Activated B cell treated with CpG ODN at 0.5 μM for 24 hours (primary cell): ENCODE measurements at regions not wholly inside any gene's neighbourhood (a gene's known extent, or its start where the extent isn't known, plus 50 kb on each side); places are given as distances from the start of the nearest gene placed in this dataset.
"Not testable (repeated sequence)": the region's sequence is repeated elsewhere in the genome, so short reads cannot be mapped to it uniquely, and the experiment has no call there.

Experiments used
- ATAC-seq: fragments of 200-7000 bp; cut with Tn5 transposase; one replicate; pipeline ENCODE4 v1.10.0; 2021; ENCODE audit warnings: low read depth, mild to moderate bottlenecking, moderate library complexity
- CTCF ChIA-PET: fragments of 350-600 bp; sonication (Branson Sonifier 250); formaldehyde crosslinking; loops from one replicate; lab custom pipeline; 2021; ENCODE audit warnings: antibody characterized with exemption; lab: Charles Lee
- POLR2A ChIA-PET: fragments of 350-600 bp; sonication (Branson Sonifier 250); formaldehyde crosslinking; loops from one replicate; lab custom pipeline; 2021; ENCODE audit warnings: antibody characterized with exemption; lab: Charles Lee
- DNase-seq: peaks from one replicate; pipeline ENCODE4 v3.0.0; 2022
- H3K27ac Mint-ChIP-seq: one replicate; pipeline ENCODE4 v1.8.0; 2020; ENCODE audit warnings: mixed read lengths
- H3K27me3 Mint-ChIP-seq: one replicate; pipeline ENCODE4 v1.8.0; 2021; ENCODE audit warnings: mixed read lengths
- H3K36me3 Mint-ChIP-seq: one replicate; pipeline ENCODE4 v1.8.0; 2021; ENCODE audit warnings: low read depth, mixed read lengths
- H3K4me1 Mint-ChIP-seq: one replicate; pipeline ENCODE4 v1.8.0; 2021; ENCODE audit warnings: mixed read lengths
- H3K4me3 Mint-ChIP-seq: one replicate; pipeline ENCODE4 v1.8.0; 2020; ENCODE audit warnings: mild to moderate bottlenecking, mixed read lengths
- H3K9me3 Mint-ChIP-seq: one replicate; pipeline ENCODE4 v1.8.0; 2020; ENCODE audit warnings: mixed read lengths
- CTCF ChIP-seq: fragments of 200-600 bp; IDR thresholded peaks from one replicate; pipeline ENCODE4 v1.8.0; 2022; ENCODE audit warnings: antibody characterized with exemption, mild to moderate bottlenecking
- intact Hi-C: fragments of 100-400 bp; cut with micrococcal nuclease; formaldehyde crosslinking; loops from one replicate; pipeline ENCODE4 v1.15.1; 2024

- POLR2A ChIA-PET, result no interaction called here
- Mint-ChIP-seq H3K27me3 (no peaks in the 10 kb centered on the region), H3K36me3 (no peaks in the 10 kb centered on the region), H3K9me3 (peaks cover 10% of the 10 kb centered on the region), H3K4me1 (no peaks in the 10 kb centered on the region), H3K4me3 (no peak overlapping the region), H3K27ac (no peak overlapping the region)
- no peak for TF ChIP-seq CTCF
- intact Hi-C loops, result no loop called here
- CTCF ChIA-PET, result no interaction called here
- ATAC-seq (no peak), DNase-seq (no peak)
Observed at GRCh38 chr4:135418353-135418752, 1216.8 kb upstream of the PABPC4L start.

GRCh38 chr4:135412213-135412612 is 1210.6 kb upstream of the PABPC4L start:
- H3K36me3 Mint-ChIP-seq, result no peaks in the 10 kb centered on the region
- H3K27ac Mint-ChIP-seq, result no peak overlapping the region
- intact Hi-C loops, result no loop called here
- ATAC-seq (no peak), DNase-seq (no peak)
- no peak overlapping the region for H3K4me3 Mint-ChIP-seq
- H3K27me3 Mint-ChIP-seq, result no peaks in the 10 kb centered on the region
- no peaks in the 10 kb centered on the region for H3K4me1 Mint-ChIP-seq
- TF ChIP-seq CTCF, result no peak
- POLR2A ChIA-PET, result no interaction called here
- CTCF ChIA-PET, result no interaction called here
- peaks cover 12% of the 10 kb centered on the region for H3K9me3 Mint-ChIP-seq

GRCh38 chr4:135411251-135411650 is 1209.7 kb upstream of the PABPC4L start:
- no peak overlapping the region for H3K27ac Mint-ChIP-seq
- intact Hi-C loops, result no loop called here
- H3K27me3 Mint-ChIP-seq, result no peaks in the 10 kb centered on the region
- no peaks in the 10 kb centered on the region for H3K36me3 Mint-ChIP-seq
- ChIA-PET CTCF (no interaction called here), POLR2A (no interaction called here)
- TF ChIP-seq CTCF, result no peak
- no peak for DNase-seq
- H3K4me3 Mint-ChIP-seq, result no peak overlapping the region
- H3K9me3 Mint-ChIP-seq, result peaks cover 12% of the 10 kb centered on the region
- no peak for ATAC-seq
- no peaks in the 10 kb centered on the region for H3K4me1 Mint-ChIP-seq

GRCh38 chr4:135409261-135409660 is 1207.7 kb upstream of the PABPC4L start:
- H3K27me3 Mint-ChIP-seq, ATAC-seq, H3K27ac Mint-ChIP-seq, POLR2A ChIA-PET, intact Hi-C loops, CTCF ChIA-PET, H3K4me3 Mint-ChIP-seq, H3K4me1 Mint-ChIP-seq, DNase-seq, H3K36me3 Mint-ChIP-seq: not testable (repeated sequence)
- peaks cover 11% of the 10 kb centered on the region for H3K9me3 Mint-ChIP-seq

GRCh38 chr4:135408109-135408508 is 1206.5 kb upstream of the PABPC4L start:
- no peaks in the 10 kb centered on the region for H3K4me1 Mint-ChIP-seq
- no peaks in the 10 kb centered on the region for H3K36me3 Mint-ChIP-seq
- no peak for TF ChIP-seq CTCF
- H3K4me3 Mint-ChIP-seq, result no peak overlapping the region
- no peak for DNase-seq
- no peak for ATAC-seq
- intact Hi-C loops, result no loop called here
- POLR2A ChIA-PET, result no interaction called here
- H3K27me3 Mint-ChIP-seq, result no peaks in the 10 kb centered on the region
- H3K9me3 Mint-ChIP-seq, result peaks cover 13% of the 10 kb centered on the region
- CTCF ChIA-PET, result no interaction called here
- no peak overlapping the region for H3K27ac Mint-ChIP-seq

GRCh38 chr4:135406597-135406996 is 1205.0 kb upstream of the PABPC4L start:
- intact Hi-C loops, H3K4me1 Mint-ChIP-seq, POLR2A ChIA-PET, DNase-seq, ATAC-seq, H3K4me3 Mint-ChIP-seq, H3K36me3 Mint-ChIP-seq, H3K27me3 Mint-ChIP-seq, H3K27ac Mint-ChIP-seq, CTCF ChIA-PET: not testable (repeated sequence)
- peaks cover 11% of the 10 kb centered on the region for H3K9me3 Mint-ChIP-seq
